GM12878 (cell line): ENCODE measurements at regions not wholly inside any gene's neighbourhood (a gene's known extent, or its start where the extent isn't known, plus 50 kb on each side); places are given as distances from the start of the nearest gene placed in this dataset.

Source experiments
- ATAC-seq: fragments of 200-7000 bp; cut with Tn5 transposase; 3 replicates; pipeline ENCODE4 v1.9.1; 2020; ENCODE audit warnings: mild to moderate bottlenecking, moderate library complexity
- BruUV-seq: library from RNA; stranded (reverse); fragments of 400-500 nt; replicated peaks from 2 replicates; lab custom pipeline; 2021; lab: Mats Ljungman, UMichigan
- CTCF ChIA-PET: fragments of 300-600 bp; sonication (Branson Sonifier 250); formaldehyde crosslinking; extraction: SDS; loops from one replicate; lab custom pipeline; 2021; ENCODE audit warnings: inconsistent platforms; lab: Yijun Ruan, JAX
- POLR2A ChIA-PET: fragments of 350-600 bp; formaldehyde crosslinking; extraction: SDS; loops from one replicate; lab custom pipeline; 2021; ENCODE audit warnings: inconsistent platforms; lab: Charles Lee
- RAD21 ChIA-PET: fragments of 300-600 bp; sonication (Branson Sonifier 250); formaldehyde crosslinking; loops from one replicate; lab custom pipeline; 2023; ENCODE audit warnings: antibody characterized with exemption; ENCODE audit not compliant: unreplicated experiment; lab: Charles Lee
- SMC1A ChIA-PET: fragments of 300-600 bp; sonication (Branson Sonifier 250); formaldehyde crosslinking; loops from one replicate; lab custom pipeline; 2023; ENCODE audit not compliant: unreplicated experiment, uncharacterized antibody; lab: Charles Lee
- DNase-seq: peaks from one replicate; pipeline ENCODE4 v3.0.0-alpha.2; 2011; ENCODE audit warnings: low read depth, low spot score
- FAIRE-seq: peaks from 3 replicates; lab custom pipeline; 2011; peaks lifted over from hg19 to GRCh38; lab: Jason Lieb, UNC
- H2AFZ ChIP-seq: 2 replicates; pipeline ENCODE4 v1.6.0; 2011; ENCODE audit warnings: low read depth, low read length, control low read depth; ENCODE audit not compliant: control insufficient read depth
- H3K27ac ChIP-seq: 2 replicates; pipeline ENCODE4 v1.5.1; 2011; ENCODE audit warnings: control low read depth; ENCODE audit not compliant: control insufficient read depth, insufficient read depth
- H3K27me3 ChIP-seq, 2 experiments: replicated peaks in 1 of 2; 2 replicates each; pipeline versions ENCODE4 v1.6.0 to v1.6.1; 2011; ENCODE audit warnings: low read length in 1 of 2; ENCODE audit not compliant: control insufficient read depth in 2 of 2, insufficient read depth in 2 of 2
- H3K36me3 ChIP-seq, 2 experiments: 2 replicates each; pipeline ENCODE4 v1.5.1; 2011; ENCODE audit warnings: low read length in 1 of 2; ENCODE audit not compliant: control insufficient read depth in 2 of 2, insufficient read depth in 2 of 2
- H3K4me1 ChIP-seq: 2 replicates; pipeline ENCODE4 v1.6.1; 2011; ENCODE audit warnings: mild to moderate bottlenecking, low read length, moderate library complexity, mixed read lengths; ENCODE audit not compliant: control insufficient read depth, insufficient read depth
- H3K4me2 ChIP-seq: 2 replicates; pipeline ENCODE4 v1.6.0; 2011; ENCODE audit warnings: control low read depth; ENCODE audit not compliant: control insufficient read depth, insufficient read depth
- H3K4me3 ChIP-seq: fragments of 200-600 bp; sonication (generic); 2 replicates; pipeline ENCODE4 v1.5.1; 2016
- H3K79me2 ChIP-seq: 2 replicates; pipeline ENCODE4 v1.6.0; 2011; ENCODE audit warnings: low read length; ENCODE audit not compliant: control insufficient read depth, insufficient read depth
- H3K9ac ChIP-seq: 2 replicates; pipeline ENCODE4 v1.8.0; 2011; ENCODE audit warnings: low read length, control low read depth, mixed read lengths; ENCODE audit not compliant: control insufficient read depth, insufficient read depth
- H3K9me3 ChIP-seq: replicated peaks from 3 replicates; pipeline ENCODE4 v1.5.1; 2011; ENCODE audit warnings: mild to moderate bottlenecking, low read length; ENCODE audit not compliant: control insufficient read depth, insufficient read depth
- H4K20me1 ChIP-seq: 2 replicates; pipeline ENCODE4 v1.6.0; 2011; ENCODE audit not compliant: control insufficient read depth, insufficient read depth
- ASH2L ChIP-seq: fragments of 300-600, 200-600 bp; sonication (generic); IDR thresholded peaks from 2 replicates; pipeline ENCODE4 v1.6.1; 2017; ENCODE audit warnings: low read depth, mild to moderate bottlenecking, borderline replicate concordance
- CREM ChIP-seq: IDR thresholded peaks from 2 replicates; pipeline ENCODE4 v1.6.1; 2014; ENCODE audit warnings: antibody characterized with exemption, low read depth
- POLR2AphosphoS5 ChIP-seq: IDR thresholded peaks from 2 replicates; pipeline ENCODE4 v1.6.1; 2011; ENCODE audit warnings: mild to moderate bottlenecking, low read length, inconsistent platforms
- SMC3 ChIP-seq: IDR thresholded peaks from 2 replicates; pipeline ENCODE4 v1.6.1; 2011; ENCODE audit warnings: low read length, improper control_type of control experiment, borderline replicate concordance
- STAT3 ChIP-seq: IDR thresholded peaks from 2 replicates; pipeline ENCODE4 v1.6.1; 2011; ENCODE audit warnings: low read depth, low read length, improper control_type of control experiment
- SUPT20H ChIP-seq: IDR thresholded peaks from 2 replicates; pipeline ENCODE4 v1.6.1; 2011; ENCODE audit warnings: low read depth, mild to moderate bottlenecking, low read length, moderate library complexity, borderline replicate concordance; ENCODE audit not compliant: control insufficient read depth
- SUZ12 ChIP-seq: fragments of 200-600 bp; sonication (generic); IDR thresholded peaks from one replicate; pipeline ENCODE4 v1.6.1; 2018; ENCODE audit warnings: antibody characterized with exemption, mild to moderate bottlenecking; ENCODE audit not compliant: unreplicated experiment
- TAF1 ChIP-seq: IDR thresholded peaks from 2 replicates; pipeline ENCODE4 v1.6.1; 2011; ENCODE audit warnings: mild to moderate bottlenecking, low read depth, low read length, borderline replicate concordance
- TCF3 ChIP-seq: IDR thresholded peaks from 2 replicates; pipeline ENCODE4 v1.6.1; 2012; ENCODE audit warnings: low read depth, mild to moderate bottlenecking, low read length, borderline replicate concordance; ENCODE audit not compliant: insufficient read depth
- USF1 ChIP-seq: IDR thresholded peaks from 2 replicates; pipeline ENCODE4 v1.6.1; 2011; ENCODE audit warnings: borderline replicate concordance, low read depth, mild to moderate bottlenecking, moderate library complexity, mixed read lengths, low read length; ENCODE audit not compliant: insufficient read depth; ENCODE audit errors: extremely low read length
- WRNIP1 ChIP-seq: IDR thresholded peaks from 2 replicates; pipeline ENCODE4 v1.6.1; 2011; ENCODE audit warnings: low read depth, low read length, improper control_type of control experiment, borderline replicate concordance
- WGBS: methylation state at CpG from one replicate; pipeline ENCODE4 v1.1.6; 2016; ENCODE audit warnings: low lambda C conversion rate; ENCODE audit not compliant: insufficient replicate concordance, insufficient coverage; ENCODE audit errors: missing lambda C conversion rate; 5-methylcytosine and 5-hydroxymethylcytosine counted together
- in situ Hi-C: fragments of 300-500 bp; cut with MboI; formaldehyde crosslinking; loops from 9 replicates; pipeline ENCODE4 v1.14.3; 2018; ENCODE audit warnings: mixed read lengths
- intact Hi-C: fragments of 100-400 bp; cut with micrococcal nuclease; formaldehyde crosslinking; loops from one replicate; pipeline ENCODE4 v1.14.2; 2022; ENCODE audit not compliant: unreplicated experiment
- TF ChIP-seq, protein P1 (sequence below): fragments of 450-650 bp; IDR thresholded peaks from 2 replicates; pipeline ENCODE4 v1.6.1; 2017; ENCODE audit warnings: mild to moderate bottlenecking, moderate library complexity
- TF ChIP-seq, protein P2 (sequence below): IDR thresholded peaks from 2 replicates; pipeline ENCODE4 v1.6.1; 2011; ENCODE audit warnings: borderline replicate concordance, low read depth, mild to moderate bottlenecking, moderate library complexity, low read length; ENCODE audit not compliant: insufficient read depth, poor library complexity, severe bottlenecking

GRCh38 chr12:67740711-67741110 is 92.2 kb downstream of the DYRK2 start:
- no peak overlapping the region for H3K4me3 ChIP-seq
- intact Hi-C loops: no loop called here
- DNase-seq: no peak
- H3K27ac ChIP-seq: no peak overlapping the region
- 13% methylated on average over 1 of the region's 1 CpG for WGBS
- no peak for ATAC-seq
- H3K4me2 ChIP-seq: no peak overlapping the region
- H3K9me3 ChIP-seq: no peaks in the 10 kb centered on the region
- H3K4me1 ChIP-seq: no peaks in the 10 kb centered on the region
- no peak for TF ChIP-seq TCF3
- TF ChIP-seq SUPT20H: no peak
- no peak for TF ChIP-seq USF1
- no peak for TF ChIP-seq POLR2AphosphoS5
- TF ChIP-seq, protein P1, sequence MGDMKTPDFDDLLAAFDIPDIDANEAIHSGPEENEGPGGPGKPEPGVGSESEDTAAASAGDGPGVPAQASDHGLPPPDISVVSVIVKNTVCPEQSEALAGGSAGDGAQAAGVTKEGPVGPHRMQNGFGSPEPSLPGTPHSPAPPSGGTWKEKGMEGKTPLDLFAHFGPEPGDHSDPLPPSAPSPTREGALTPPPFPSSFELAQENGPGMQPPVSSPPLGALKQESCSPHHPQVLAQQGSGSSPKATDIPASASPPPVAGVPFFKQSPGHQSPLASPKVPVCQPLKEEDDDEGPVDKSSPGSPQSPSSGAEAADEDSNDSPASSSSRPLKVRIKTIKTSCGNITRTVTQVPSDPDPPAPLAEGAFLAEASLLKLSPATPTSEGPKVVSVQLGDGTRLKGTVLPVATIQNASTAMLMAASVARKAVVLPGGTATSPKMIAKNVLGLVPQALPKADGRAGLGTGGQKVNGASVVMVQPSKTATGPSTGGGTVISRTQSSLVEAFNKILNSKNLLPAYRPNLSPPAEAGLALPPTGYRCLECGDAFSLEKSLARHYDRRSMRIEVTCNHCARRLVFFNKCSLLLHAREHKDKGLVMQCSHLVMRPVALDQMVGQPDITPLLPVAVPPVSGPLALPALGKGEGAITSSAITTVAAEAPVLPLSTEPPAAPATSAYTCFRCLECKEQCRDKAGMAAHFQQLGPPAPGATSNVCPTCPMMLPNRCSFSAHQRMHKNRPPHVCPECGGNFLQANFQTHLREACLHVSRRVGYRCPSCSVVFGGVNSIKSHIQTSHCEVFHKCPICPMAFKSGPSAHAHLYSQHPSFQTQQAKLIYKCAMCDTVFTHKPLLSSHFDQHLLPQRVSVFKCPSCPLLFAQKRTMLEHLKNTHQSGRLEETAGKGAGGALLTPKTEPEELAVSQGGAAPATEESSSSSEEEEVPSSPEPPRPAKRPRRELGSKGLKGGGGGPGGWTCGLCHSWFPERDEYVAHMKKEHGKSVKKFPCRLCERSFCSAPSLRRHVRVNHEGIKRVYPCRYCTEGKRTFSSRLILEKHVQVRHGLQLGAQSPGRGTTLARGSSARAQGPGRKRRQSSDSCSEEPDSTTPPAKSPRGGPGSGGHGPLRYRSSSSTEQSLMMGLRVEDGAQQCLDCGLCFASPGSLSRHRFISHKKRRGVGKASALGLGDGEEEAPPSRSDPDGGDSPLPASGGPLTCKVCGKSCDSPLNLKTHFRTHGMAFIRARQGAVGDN: no peak
- no peak for TF ChIP-seq CREM
- no peak for TF ChIP-seq SMC3
- TF ChIP-seq STAT3: no peak
- TF ChIP-seq, protein P2, sequence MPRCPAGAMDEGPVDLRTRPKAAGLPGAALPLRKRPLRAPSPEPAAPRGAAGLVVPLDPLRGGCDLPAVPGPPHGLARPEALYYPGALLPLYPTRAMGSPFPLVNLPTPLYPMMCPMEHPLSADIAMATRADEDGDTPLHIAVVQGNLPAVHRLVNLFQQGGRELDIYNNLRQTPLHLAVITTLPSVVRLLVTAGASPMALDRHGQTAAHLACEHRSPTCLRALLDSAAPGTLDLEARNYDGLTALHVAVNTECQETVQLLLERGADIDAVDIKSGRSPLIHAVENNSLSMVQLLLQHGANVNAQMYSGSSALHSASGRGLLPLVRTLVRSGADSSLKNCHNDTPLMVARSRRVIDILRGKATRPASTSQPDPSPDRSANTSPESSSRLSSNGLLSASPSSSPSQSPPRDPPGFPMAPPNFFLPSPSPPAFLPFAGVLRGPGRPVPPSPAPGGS: no peak
- no peak for TF ChIP-seq SUZ12
- TF ChIP-seq TAF1: no peak
- no peak for TF ChIP-seq WRNIP1
- no peak for TF ChIP-seq ASH2L
- TF ChIP-seq, all 136 proteins: peak for 0
- no peak overlapping the region for H3K9ac ChIP-seq
- H3K79me2 ChIP-seq: no peaks in the 10 kb centered on the region
- H4K20me1 ChIP-seq: no peaks in the 10 kb centered on the region
- no peaks in the 10 kb centered on the region for H3K36me3 ChIP-seq
- ChIA-PET RAD21 (no interaction called here), CTCF (no interaction called here), POLR2A (no interaction called here), SMC1A (no interaction called here)
- in situ Hi-C loops: no loop called here
- no peaks in the 10 kb centered on the region for H3K27me3 ChIP-seq
- no peak for FAIRE-seq
- no peak overlapping the region for H2AFZ ChIP-seq
- BruUV-seq: no TSS peak
